HG02840 (cell line): ENCODE measurements at regions not wholly inside any gene's neighbourhood (a gene's known extent, or its start where the extent isn't known, plus 50 kb on each side); places are given as distances from the start of the nearest gene placed in this dataset.
"Not testable (repeated sequence)": the region's sequence is repeated elsewhere in the genome, so short reads cannot be mapped to it uniquely, and the experiment has no call there.

Experiments used
- ATAC-seq: cut with Tn5 transposase; IDR thresholded peaks from one replicate; pipeline ENCODE4 v1.9.1; 2021; ENCODE audit warnings: mild to moderate bottlenecking, moderate library complexity, moderate number of reproducible peaks; ENCODE audit not compliant: unreplicated experiment, low FRiP score

DNA sequence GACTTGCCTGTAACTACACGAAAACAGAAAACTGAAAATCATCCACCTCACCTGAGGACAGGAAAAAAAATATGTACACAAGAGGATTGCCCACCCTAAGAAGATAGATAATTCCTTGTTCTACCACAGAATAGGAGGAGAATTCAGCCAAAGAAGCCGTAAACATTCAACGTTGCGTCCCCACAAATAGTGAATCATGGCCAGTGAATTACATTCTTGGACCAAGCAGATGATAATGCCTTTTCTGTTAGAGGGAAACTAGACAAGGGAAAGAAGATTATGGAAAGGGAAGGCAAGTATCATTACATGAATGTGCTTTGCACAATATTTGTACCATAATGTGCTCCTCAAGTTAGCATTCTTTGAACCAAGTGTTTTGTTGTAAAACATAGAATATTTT lies 95.5 kb upstream of the C1QTNF7 start:
- ATAC-seq = no peak

DNA sequence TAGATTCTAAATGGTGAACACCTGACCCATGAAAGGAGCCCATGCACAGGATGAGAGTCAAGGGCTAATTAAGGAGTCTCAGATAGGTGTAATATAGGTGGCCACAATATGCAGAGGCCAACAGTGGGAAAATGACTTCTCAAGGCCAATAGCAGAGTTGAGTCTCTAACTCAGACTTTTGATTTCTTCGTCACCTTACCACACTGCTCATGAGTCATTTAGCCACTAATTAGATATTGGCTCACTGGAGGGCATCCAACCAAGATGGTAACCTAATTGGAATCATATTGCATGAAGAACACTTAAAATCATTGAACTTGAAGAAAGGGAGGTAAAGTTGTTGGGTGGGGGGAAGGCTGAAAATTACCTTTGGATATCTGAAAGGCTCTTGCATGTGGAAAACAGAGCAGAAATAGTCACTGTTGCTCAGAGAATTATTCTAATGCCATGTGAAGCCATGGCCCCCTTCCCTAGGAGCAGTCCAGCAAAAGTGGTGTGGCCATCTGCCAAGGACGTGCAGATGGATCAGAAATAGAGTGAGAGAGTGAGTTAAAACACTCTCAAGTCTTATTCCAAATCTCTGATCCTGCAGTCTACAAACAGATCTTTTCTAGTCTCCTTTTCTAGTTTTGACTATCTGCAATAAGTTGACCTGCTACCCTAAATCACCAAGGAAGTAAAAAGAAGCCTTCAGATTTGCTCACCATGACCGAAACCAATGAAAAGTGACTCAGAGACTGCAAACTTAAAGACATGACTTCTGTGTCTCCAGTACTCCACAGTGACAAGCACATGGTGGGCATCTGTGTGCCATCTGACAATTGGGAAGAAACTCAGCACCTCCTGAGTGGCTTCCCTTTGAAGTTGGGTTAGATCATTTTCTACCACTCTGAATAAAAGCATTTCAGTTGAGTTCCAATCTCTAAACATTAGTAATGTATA lies 93.9 kb upstream of the C1QTNF7 start:
- no peak for ATAC-seq

DNA sequence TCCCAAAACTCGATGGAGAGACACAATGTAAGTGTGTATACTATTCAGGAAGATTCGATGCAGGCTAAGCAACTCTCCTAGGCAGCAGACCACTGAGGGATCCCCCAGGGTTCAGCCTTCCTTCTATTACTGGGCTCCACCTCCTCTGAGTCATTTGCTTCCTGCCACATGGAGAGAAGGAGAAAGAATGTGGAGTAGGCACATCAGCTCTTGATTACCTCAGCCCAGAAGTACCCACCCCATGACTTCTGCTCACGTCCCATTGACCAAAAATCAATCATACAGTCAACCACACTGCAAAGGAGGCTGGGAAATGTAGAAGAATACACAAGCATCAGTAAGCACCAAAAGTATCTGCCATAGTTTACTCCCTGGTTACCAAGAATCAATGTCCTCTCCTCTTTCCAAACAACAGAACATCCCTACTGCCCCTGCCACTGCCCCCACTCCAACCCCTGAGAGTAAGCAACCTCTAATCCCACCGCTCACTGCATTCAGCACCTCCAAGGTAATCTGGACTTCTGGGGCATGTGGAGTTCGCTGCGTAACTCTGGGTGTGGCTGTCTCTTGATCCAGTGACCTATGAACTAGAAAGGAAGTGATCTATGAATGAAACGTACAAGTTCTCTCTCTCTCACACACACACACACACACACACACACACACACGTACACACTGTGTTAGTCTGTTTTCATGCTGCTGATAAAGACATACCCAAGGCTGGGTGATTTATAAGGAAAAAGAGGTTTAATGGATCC lies 91.2 kb upstream of the C1QTNF7 start:
- no peak for ATAC-seq

DNA sequence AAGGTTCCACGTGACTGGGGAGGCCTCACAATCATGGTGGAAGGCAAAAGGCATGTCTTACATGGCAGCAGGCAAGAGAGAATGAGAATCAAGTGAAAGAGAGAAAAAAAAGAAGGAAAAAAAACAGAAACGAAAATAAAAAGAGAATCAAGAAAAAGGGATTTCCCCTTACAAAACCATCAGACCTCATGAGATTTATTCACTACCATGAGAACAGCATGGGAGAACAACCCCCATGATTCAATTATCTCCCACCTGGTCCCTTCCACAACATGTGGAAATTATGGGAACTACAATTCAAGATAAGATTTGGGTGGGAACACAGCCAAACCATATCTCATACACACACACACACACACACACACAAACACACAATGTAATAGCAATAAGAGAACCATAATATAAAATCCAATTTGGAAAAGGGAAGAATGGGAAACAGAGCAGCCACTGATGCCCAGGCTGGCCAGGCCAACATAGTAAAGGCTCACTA lies 90.6 kb upstream of the C1QTNF7 start:
- not testable (repeated sequence) for ATAC-seq

DNA sequence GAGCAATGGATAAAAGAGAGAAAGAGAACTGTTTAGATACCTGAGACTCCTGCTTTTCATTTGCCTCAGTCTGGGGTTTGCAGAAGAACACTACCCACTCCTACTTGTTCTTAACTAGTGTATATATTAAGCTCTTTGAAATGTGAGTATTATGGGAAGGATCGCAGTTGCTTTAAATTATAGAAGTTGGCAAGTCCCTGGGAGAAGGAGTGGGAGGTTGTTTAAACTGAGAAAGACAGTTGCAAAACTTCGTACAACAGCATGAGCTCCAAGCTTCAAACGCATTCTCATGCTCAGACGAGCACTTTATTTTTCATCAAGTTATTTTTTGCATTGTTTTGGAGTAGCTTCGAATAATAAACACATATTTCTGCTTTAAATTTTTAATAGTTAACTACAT lies 88.1 kb upstream of the C1QTNF7 start:
- ATAC-seq = no peak

DNA sequence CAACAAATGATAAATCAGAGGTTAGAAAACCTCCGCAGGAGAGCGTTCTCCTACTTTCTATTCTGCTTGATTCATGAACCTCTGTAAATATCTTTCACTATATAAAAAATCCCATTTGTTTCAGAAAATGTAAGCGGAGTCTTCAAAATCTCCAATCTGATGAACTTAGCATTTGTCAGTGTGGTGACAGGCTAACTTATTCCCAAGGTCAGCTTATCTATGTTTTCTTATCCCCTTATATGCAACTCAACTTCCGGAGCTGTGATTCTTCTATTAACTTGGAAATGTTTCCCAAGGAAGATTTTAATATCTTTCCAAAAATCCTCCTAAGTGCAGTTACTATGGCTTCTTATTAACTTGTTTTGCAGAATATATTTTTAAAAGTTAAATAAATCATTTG lies 87.5 kb upstream of the C1QTNF7 start:
- no peak for ATAC-seq

DNA sequence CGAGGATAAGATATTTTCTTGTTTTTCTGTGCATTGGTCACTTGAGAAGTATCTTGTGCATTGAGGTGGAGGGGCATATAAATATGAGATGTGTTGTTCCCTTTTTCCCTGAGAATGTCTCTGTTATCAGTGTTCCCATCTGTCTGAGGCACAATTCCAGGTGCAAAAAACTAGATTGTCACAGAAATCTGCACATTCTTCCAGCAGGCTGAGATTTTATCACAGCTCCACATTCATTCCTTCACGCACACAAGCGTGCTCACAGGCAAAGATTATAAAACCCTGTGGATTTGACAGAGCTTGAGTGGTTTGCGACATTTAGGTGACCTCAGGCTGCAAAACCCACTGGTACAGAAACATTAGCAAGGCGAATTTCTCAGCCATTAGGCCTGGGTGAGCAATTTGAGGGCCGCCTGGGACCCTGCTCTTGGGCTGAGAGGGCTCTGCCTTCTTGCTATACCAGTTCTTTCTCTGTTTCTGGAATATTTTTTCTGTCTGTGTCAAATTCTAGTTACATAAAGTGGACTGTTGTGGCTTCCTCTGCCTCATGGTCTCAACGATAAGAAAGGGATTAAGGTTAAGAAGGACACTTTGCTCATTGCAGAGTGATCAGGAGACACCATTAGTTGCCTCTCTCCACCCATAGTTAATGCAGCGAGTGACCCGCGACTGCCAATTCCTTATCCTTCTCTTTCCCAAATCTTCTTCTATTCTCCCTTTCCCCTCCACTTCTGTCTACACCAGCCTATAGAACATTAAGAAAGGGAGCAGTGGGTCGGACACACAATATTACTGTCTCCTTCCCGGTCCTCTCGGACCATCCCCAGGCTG lies 86.7 kb upstream of the C1QTNF7 start:
- ATAC-seq = no peak

DNA sequence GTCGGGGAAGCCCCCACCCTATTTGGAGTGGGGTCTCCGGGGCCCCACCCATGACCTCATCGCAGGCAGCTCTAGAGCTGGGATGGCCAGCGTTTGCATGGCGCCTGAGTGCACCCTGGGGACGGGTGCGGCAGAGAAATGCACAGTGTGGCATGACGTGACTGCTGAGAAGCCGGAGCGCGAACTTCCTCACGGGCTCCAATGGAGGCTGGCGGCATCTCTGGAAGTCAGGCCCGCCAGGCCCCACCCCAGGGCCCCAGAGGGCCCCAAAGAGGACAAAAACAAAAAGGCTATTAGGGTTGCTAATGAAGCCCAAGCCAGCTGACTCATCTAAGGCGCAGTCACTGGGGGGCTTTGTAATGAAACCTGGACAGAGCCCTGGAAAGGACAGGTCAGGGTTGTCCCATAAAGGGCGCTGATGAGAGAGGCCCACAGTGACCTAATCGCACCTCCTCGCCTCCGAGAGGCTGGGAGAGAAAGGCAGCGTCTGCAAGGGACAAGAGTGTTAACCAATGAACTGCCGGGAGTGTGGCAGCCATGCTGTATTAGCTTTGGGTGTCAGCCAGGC lies 86.0 kb upstream of the C1QTNF7 start:
- no peak for ATAC-seq

DNA sequence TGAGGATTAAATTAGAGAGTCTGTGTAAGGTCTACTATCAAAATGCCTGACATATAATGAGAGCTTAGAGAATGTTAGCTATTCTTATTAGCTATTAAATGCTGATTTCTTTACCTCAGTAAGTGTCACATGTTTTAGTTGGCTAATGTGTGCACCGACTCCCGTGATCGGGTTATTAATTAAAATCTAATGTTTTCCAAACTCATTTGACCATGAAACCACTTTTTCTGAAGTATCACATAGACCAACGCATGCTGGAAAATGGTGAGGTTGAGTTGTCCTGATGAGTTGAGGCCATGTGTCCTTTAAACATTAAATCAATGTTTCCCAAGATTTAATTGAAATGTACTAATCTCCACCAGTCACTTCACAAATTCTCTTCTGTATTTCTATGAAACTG lies 84.8 kb upstream of the C1QTNF7 start:
- ATAC-seq = no peak

DNA sequence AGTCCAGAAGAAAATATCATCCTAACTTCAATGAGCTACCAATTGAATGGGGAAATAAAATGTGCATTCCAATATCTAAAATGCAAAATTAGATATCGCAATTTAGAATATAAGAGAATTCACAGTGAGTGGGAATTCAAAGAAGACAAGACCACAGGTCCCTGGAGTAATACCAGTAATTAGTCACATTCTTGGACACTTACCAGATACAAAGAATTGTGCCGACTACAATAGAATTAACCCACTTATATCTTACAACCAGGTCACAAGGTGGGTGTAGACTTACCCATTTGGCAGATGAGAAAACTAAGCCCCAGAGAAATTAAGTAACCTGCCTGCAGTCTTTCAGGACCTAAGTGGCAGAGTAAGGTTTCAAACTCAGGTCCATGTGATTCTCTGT lies 84.3 kb upstream of the C1QTNF7 start:
- no peak for ATAC-seq

DNA sequence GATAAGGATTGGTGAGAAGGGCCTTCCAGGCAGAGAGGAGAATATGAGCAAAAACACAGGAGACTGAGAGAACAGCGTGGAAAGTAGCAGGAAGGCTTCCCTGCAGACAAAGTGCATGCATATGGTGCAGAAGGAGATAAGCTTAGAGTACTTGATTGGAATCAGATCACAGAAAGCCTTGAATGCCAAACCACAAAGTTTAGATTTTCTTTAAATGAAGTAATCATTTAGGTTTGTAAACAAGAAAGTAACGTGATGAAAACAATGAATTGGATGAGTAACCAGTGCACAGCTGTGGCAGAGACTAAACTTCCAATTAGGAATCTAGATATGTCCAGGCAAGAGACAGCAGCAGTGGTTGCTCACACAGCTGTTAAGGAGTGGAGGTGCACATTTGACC lies 83.8 kb upstream of the C1QTNF7 start:
- no peak for ATAC-seq

DNA sequence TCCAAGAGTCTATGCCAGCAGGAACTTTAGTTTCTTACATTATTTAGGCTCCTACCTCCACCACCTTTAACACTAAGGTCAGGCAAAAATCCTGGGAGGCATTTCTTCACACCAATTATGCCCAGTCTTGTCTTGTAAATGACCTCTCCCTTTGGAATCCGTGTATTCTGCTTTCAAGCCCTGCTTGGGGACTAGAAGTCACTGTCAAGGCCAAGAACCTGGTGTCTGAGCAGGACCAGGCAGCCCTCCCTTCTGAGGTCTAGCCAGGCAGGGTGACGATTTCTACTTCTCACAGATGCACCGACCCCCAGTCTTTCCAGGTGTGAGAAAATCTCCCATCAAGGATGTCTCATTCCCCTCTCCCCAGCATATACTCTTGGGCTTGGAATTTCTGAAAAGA lies 82.7 kb upstream of the C1QTNF7 start:
- no peak for ATAC-seq

DNA sequence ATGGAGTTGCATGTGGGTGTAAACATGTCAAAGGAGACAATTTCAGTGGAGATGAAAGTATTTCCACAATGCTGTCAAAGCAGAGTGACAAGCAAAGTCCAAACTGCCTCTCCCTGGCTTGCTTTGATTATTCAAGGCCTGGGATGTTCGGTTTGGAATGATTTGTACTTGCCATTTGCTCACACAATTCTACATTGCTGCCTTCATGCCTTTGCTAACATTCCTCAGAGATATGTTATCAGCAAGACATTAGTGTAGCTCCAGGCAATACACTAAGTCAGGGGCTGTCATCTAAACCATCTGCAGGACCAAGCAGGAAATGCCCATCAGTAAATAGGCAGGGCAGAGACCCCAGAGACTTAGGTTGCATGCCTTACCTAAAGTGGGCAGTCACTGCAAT lies 79.6 kb upstream of the C1QTNF7 start:
- ATAC-seq = no peak

DNA sequence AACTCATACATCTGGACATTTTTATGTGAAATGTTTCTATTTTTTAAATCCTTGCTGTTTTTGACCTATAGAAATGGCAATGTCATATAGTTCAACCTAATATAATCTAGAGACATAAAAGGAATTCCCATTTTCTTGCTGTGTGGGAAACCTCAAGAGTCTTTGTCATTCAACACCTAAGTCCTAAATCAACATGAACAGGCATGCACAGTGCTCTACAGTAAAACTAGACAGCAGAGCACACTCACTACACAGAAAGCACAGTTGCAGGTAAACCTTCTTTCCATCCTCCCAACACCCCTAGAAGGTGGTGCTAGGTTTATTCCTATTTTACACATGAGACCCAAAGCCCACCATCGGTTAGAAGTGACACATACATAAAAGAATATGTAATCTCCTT lies 79.1 kb upstream of the C1QTNF7 start:
- ATAC-seq = no peak

DNA sequence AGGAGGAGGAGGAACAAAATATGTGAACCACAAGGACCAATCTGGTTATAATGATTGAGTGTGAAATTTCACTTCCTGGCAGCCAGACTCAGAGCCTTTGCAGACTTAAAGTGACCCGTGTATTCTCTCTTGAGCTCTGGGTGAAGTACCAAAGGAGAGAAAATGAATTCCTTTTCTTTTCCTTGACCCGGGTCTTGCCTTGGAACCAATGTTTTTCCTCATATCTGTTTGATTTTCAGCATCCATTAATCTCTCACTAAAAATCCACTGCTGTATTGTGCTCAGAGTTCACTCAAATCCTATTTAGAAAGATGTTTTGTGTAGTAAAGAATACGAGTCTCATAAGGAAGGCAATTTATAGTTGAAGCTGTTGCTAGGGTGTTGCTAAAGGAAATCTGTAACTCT lies 78.3 kb upstream of the C1QTNF7 start:
- no peak for ATAC-seq

DNA sequence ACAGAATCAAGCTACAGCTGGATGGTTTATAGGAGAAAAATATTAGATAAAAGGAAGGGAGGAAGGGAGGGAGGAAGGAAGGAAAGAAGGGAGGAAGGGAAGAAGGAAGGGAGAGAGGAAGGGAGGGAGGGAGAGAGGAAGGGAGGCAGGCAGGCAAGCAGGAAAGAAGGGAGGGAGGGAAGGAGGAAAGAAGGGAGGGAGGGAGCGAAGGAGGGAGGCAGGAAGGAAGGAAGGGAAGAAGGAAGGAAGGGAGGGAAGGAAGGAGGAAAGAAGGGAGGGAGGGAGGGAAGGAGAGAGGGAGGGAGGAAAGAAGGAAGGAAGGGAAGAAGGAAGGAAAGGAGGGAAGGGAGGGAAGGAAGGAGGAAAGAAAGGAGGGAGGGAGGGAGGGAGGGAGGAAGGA lies 77.9 kb upstream of the C1QTNF7 start:
- no peak for ATAC-seq

DNA sequence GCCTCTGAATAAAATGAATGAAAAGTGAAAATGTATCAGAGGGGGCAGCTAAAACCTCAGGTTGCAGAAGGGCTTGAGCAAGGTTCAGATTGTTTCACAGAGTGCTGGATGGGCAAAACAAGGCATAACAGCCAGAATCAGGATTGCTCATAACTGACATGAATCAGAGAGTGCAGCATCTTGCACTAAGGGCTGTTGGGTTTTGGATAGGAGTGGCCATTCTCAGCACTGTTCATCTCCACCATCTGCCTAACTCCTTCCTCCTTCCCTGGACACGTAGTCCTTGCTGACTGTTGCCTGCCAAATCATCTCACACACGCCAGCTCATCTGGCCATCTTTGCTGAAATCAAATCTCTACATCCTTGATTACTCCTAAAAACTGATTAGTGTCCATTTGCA lies 75.3 kb upstream of the C1QTNF7 start:
- no peak for ATAC-seq

DNA sequence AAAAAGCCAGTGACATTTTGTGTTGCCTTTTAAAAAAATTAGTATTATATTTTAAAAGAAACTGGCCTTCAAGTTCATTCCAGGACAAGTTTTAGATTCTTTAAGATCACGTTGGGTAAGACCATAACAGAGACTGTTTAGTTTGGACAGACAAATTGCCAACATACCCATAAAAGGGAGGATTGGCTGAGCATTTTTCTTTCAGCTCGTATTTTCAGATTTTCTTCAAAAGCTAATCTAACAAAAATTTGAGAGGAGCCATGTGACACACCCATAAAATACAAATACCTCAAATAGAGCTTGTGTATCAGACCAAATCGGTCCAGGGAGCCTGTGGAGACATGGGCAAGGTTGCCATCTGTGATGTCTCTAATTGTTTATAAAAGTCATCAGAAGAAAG lies 74.6 kb upstream of the C1QTNF7 start:
- no peak for ATAC-seq

DNA sequence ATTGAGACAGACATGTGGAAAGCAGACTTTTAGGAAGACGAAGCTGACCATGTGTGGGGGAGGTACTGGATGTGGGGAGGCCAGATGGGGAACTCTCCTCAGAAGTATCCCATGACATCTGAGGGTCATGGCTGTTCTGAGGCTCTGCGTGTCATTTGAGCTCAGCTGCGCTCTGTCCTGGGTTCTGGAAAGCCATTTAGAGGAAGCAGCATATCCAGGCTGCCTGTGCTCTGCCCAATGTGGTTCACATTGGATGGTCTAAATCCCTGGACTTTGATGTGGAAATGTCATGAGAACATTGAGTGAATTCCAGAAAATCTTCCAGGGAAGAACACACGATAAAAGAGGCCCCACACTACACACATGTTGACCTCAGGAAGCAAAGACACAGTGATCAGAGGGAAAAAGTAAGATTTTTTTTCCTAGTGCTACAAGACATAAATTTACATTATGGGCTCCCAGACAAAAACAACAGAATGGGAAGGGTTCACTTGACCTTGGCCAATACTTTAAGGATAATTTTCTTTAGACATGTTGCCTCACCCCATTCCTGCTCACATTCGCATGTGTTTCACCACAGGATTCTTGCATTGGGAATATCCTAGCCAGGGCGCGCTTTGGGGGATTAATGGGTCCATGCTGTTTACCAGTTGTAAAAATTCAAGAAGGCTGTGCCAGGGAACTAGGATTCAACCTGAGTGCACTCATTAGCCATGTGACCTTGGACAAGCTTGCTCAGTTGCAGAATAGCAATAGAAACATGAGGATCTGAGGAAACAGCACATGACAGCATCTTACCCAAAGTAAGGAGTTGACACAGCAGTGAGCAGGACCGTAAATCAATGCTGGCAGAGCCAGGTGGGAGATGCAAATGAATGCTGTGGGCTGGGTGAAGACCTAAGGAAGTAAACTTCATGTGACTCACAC lies 73.2 kb upstream of the C1QTNF7 start:
- ATAC-seq = no peak
